ENCODE measurements at regions not wholly inside any gene's neighbourhood (a gene's known extent, or its start where the extent isn't known, plus 50 kb on each side); places are given as distances from the start of the nearest gene placed in this dataset.

GRCh38 chr16:74101379-74102137 lies 195.1 kb upstream of the PSMD7 start:
- Histone ChIP-seq H3K27me3 (no peaks in the 10 kb centered on the region), H3K9me3 (no peaks in the 10 kb centered on the region), H3K4me1 (no peaks in the 10 kb centered on the region), H3K4me3 (ENCODE audit: low read depth, low read length) (no peak overlapping the region), H3K36me3 (no peaks in the 10 kb centered on the region)
- no peak for DNase-seq
- TF ChIP-seq CTCF (IDR thresholded peaks at IDR 0.05; ENCODE audit: low read depth, low read length) = no peak

GRCh38 chr16:74100395-74101326 lies 196.0 kb upstream of the PSMD7 start:
- Histone ChIP-seq H3K27me3 (no peaks in the 10 kb centered on the region), H3K36me3 (no peaks in the 10 kb centered on the region), H3K4me1 (no peaks in the 10 kb centered on the region), H3K9me3 (no peaks in the 10 kb centered on the region), H3K4me3 (ENCODE audit: low read depth, low read length) (no peak overlapping the region)
- no peak for TF ChIP-seq CTCF (IDR thresholded peaks at IDR 0.05; ENCODE audit: low read depth, low read length)
- DNase-seq = no peak

DNA sequence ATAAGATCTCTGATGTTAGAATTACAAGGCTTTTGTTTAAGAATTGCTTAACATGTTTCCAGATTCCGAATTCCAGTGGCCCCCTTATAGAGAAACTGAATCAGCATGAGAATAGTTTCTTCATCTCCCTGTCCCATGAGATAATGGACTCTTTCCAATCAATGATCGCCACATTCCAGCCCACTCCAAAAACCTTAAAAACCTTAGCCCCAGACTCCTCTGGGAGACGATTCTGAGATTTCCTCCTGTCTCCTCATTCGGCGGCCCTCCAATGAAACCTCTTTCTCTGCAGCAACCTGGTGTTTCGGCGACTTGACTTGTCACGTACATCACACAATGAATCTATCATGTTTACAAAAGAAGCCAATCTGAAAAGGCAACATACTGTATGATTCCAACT lies 197.1 kb upstream of the PSMD7 start:
- DNase-seq = no peak
- no peak for TF ChIP-seq CTCF (IDR thresholded peaks at IDR 0.05; ENCODE audit: low read depth, low read length)
- no peaks in the 10 kb centered on the region for H3K4me1 ChIP-seq
- H3K27me3 ChIP-seq = no peaks in the 10 kb centered on the region; the same call in 1 of the 2 replicates
- H3K9me3 ChIP-seq = no peaks in the 10 kb centered on the region
- no peak overlapping the region for H3K4me3 ChIP-seq (ENCODE audit: low read depth, low read length)
- H3K36me3 ChIP-seq = no peaks in the 10 kb centered on the region

DNA sequence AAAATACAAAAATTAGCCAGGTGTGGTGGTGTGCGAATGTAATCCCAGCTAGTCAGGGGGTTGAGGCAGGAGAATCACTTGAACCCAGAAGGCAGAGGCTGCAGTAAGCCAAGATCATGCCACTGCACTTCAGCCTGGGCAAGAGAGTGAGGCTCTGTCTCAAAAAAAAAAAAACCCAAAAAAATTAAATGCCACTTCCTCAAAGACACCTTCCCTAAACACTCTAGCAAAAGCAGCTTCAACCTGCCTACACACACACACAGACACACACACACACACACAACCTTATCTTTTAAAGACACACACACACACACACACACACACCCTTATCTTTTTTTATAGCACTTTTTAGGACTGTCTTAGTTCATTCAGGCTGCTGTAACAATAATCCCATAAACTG lies 201.7 kb upstream of the PSMD7 start:
- DNase-seq = no peak
- no peaks in the 10 kb centered on the region for H3K9me3 ChIP-seq
- H3K4me1 ChIP-seq = no peaks in the 10 kb centered on the region
- TF ChIP-seq CTCF (IDR thresholded peaks at IDR 0.05; ENCODE audit: low read depth, low read length) = no peak
- H3K27me3 ChIP-seq = peaks cover 3% of the 10 kb centered on the region
- no peak overlapping the region for H3K4me3 ChIP-seq (ENCODE audit: low read depth, low read length)
- H3K36me3 ChIP-seq = no peaks in the 10 kb centered on the region

DNA sequence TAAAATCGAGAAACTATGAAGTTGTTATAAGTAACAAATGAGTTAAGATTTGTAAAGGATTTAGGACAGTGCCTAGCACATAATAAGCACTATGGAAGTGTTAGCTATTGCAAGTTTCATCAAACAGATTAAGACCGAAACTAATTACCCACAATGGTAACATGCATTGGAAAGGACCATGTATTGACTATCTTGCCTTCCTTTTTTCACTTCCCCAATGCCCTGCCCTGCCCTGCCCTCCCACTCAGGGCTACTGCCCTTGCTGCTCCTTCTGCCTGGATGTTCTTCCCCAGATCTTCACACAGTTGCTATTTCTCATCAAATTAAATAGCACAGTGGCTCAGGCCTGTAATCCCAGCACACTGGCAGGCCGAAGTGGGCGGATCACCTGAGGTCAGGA lies 202.1 kb upstream of the PSMD7 start:
- TF ChIP-seq CTCF (IDR thresholded peaks at IDR 0.05; ENCODE audit: low read depth, low read length) = no peak
- no peak overlapping the region for H3K4me3 ChIP-seq (ENCODE audit: low read depth, low read length)
- H3K9me3 ChIP-seq = no peaks in the 10 kb centered on the region
- no peaks in the 10 kb centered on the region for H3K4me1 ChIP-seq
- no peaks in the 10 kb centered on the region for H3K36me3 ChIP-seq
- peaks cover 3% of the 10 kb centered on the region for H3K27me3 ChIP-seq
- DNase-seq = no peak

GRCh38 chr16:74092336-74092735 lies 204.3 kb upstream of the PSMD7 start:
- no peak for TF ChIP-seq CTCF (IDR thresholded peaks at IDR 0.05; ENCODE audit: low read depth, low read length)
- DNase-seq = no peak
- Histone ChIP-seq H3K9me3 (no peaks in the 10 kb centered on the region), H3K4me1 (no peaks in the 10 kb centered on the region), H3K36me3 (no peaks in the 10 kb centered on the region), H3K4me3 (ENCODE audit: low read depth, low read length) (no peak overlapping the region), H3K27me3 (peaks cover 3% of the 10 kb centered on the region)
